Aorta (tissue), 5 donors: ENCODE measurements at regions not wholly inside any gene's neighbourhood (a gene's known extent, or its start where the extent isn't known, plus 50 kb on each side); places are given as distances from the start of the nearest gene placed in this dataset.

Source experiments
- ATAC-seq: fragments of 200-7000 bp; cut with Tn5 transposase; one replicate; pipeline ENCODE4 v1.9.1; 2022; ENCODE audit warnings: moderate library complexity; ENCODE audit not compliant: low FRiP score
- DNase-seq, 2 donors: peaks; one replicate each; pipeline ENCODE4 v3.0.0-alpha.2; 2020
- H3K27ac ChIP-seq, 2 donors: one replicate each; pipeline ENCODE4 v1.5.1; 2013; ENCODE audit warnings: low read length in 2 of 2, mild to moderate bottlenecking in 2 of 2, moderate library complexity in 2 of 2, control low read depth in 1 of 2, inconsistent platforms in 1 of 2, low read depth in 1 of 2
- H3K27me3 ChIP-seq, 2 donors: one replicate each; pipeline ENCODE4 v1.6.1; 2013; ENCODE audit warnings: control low read depth in 1 of 2, low read length in 1 of 2, mild to moderate bottlenecking in 1 of 2, moderate library complexity in 1 of 2; ENCODE audit not compliant: insufficient read depth in 2 of 2, control insufficient read depth in 1 of 2
- H3K36me3 ChIP-seq, 2 donors: one replicate each; pipeline ENCODE4 v1.6.1; 2013; ENCODE audit warnings: control low read depth in 1 of 2, low read length in 1 of 2, mild to moderate bottlenecking in 1 of 2; ENCODE audit not compliant: insufficient read depth in 2 of 2, control insufficient read depth in 1 of 2
- H3K4me1 ChIP-seq, 2 donors: one replicate each; pipeline ENCODE4 v1.6.1; 2013; ENCODE audit warnings: low read length in 2 of 2, control low read depth in 1 of 2, mild to moderate bottlenecking in 1 of 2, moderate library complexity in 1 of 2; ENCODE audit not compliant: insufficient read depth in 2 of 2, control insufficient read depth in 1 of 2
- H3K4me3 ChIP-seq, 2 donors: one replicate each; pipeline ENCODE4 v1.5.1; 2013; ENCODE audit warnings: low read length in 2 of 2, control low read depth in 1 of 2, mild to moderate bottlenecking in 1 of 2
- H3K9me3 ChIP-seq: one replicate; pipeline ENCODE4 v1.6.1; 2013; ENCODE audit warnings: mild to moderate bottlenecking, low read length; ENCODE audit not compliant: control insufficient read depth
- WGBS, 2 donors: extraction: QIAGEN DNeasy Blood & Tissue Kit; methylation state at CpG; one replicate each; pipeline ENCODE4 v1.1.7; 2013; 5-methylcytosine and 5-hydroxymethylcytosine counted together
- intact Hi-C, 2 donors: fragments of 100-400 bp; cut with DNase I; formaldehyde crosslinking; loops; one replicate each; pipeline versions ENCODE4 v1.14.2 to v1.15.0; 2022
- donor health status: healthy with polysubstance abuse.
- donor health status: Bipolar disorder and iron deficiency.
- donor health status: DM: no; HTN: no; CAD: no.
- donor health status: DM: no; HTN: no; CAD: no.
- donor health status: DM: yes; HTN: yes; CAD: no.

DNA sequence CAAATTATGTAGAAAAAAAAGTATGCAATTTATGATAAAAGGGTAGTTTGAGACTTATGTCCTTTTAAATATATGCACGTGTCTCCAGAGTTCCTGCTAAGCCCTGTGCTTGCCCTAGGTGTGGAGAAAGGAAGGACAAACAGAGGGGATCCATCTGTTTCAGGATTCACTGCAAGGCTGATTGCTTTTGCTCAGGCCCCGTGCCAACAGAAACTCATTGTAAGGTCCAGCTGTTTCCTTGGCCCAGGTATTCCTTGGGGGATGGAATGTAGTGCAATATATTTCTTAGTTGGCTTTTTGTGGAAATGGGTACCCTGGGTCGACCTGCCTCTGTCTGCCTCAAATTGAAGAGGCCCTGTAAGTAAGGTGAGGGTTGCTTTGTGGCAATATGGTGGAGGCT lies 268.6 kb upstream of the CLINT1 start:
- ATAC-seq, result no peak
- Histone ChIP-seq H3K9me3 (no peaks in the 10 kb centered on the region), H3K4me1 (no peaks in the 10 kb centered on the region), H3K36me3 (no peaks in the 10 kb centered on the region), H3K27me3 (peaks cover 0 to 3% of the 10 kb centered on the region in 2 donors), H3K4me3 (no peak overlapping the region), H3K27ac (no peak overlapping the region)
- intact Hi-C loops, result no loop called here
- no peak for DNase-seq
- 74 to 81% methylated on average over 3 of the region's 3 CpGs for WGBS, 2 donors

- no peaks in the 10 kb centered on the region for H3K4me1 ChIP-seq
- H3K27me3 ChIP-seq, result no peaks in the 10 kb centered on the region
- ATAC-seq (no peak), DNase-seq (no peak)
- H3K27ac ChIP-seq, result no peak overlapping the region
- H3K9me3 ChIP-seq, result no peaks in the 10 kb centered on the region
- H3K36me3 ChIP-seq, result no peaks in the 10 kb centered on the region
- 80 to 84% methylated on average over 11 of the region's 11 CpGs for WGBS, 2 donors
- intact Hi-C loops, result no loop called here
- no peak overlapping the region for H3K4me3 ChIP-seq
Observed at GRCh38 chr5:158126442-158127405, 267.8 kb upstream of the CLINT1 start.

DNA sequence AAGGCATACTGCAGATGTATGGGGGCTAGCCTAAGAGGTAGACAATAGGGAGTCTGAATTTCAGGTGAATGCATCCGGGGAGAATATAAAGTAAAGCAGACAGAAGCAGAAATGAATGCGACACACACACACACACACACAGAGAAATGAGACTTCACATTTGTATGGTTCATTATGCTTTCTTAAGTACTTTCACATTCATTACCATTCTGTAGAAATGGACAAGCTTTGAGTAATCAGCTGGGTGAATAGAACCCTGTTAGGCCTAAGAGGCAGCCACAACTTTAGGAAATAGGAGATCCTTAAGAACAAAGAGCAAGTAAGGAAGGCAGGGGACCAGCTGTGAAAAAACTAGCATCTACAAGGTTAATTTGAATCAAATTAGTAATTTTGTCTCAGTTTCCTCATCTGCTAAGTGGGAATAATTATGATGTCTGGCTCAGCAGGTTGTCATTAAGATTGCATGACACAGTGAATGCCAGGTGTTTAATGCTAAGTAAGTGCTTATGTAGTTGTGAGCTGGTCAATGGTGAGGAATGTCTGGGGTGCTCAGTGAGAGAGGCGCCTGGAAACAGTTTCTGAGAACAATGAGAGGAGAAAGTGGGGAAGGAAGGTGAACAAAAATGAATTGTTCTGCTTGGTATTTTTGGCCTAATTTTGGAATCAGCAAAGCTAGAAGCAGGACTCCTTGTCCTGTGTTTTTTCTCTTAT lies 265.8 kb upstream of the CLINT1 start:
- no peaks in the 10 kb centered on the region for H3K4me1 ChIP-seq
- H3K27me3 ChIP-seq, result no peaks in the 10 kb centered on the region
- ATAC-seq (no peak), DNase-seq (no peak)
- no peak overlapping the region for H3K4me3 ChIP-seq
- intact Hi-C loops, result no loop called here
- no peaks in the 10 kb centered on the region for H3K9me3 ChIP-seq
- no peaks in the 10 kb centered on the region for H3K36me3 ChIP-seq
- no peak overlapping the region for H3K27ac ChIP-seq
- 94 to 97% methylated on average over 3 of the region's 3 CpGs for WGBS, 2 donors

DNA sequence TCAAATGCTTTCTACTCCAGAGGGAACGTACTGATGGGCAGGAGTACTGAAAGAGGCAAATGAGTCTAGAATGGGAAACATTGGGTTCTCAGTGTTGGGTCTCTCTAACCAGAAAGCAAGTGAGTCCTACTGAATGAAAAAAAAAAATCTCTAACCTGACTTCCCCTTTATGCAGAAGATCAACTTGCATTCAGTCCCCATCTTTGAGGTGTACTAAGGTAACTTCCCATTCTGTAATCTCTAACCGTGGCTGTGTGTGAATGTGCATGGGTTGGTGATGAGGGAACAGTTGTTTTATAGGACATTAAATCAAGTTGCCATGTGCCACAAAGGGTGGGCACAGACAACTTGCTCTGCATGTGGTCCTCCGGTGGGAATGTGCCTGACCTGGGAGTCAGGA lies 264.6 kb upstream of the CLINT1 start:
- intact Hi-C loops, result no loop called here
- ATAC-seq, result no peak
- Histone ChIP-seq H3K9me3 (no peaks in the 10 kb centered on the region), H3K27ac (no peak overlapping the region), H3K36me3 (no peaks in the 10 kb centered on the region), H3K27me3 (no peaks in the 10 kb centered on the region), H3K4me3 (no peak overlapping the region), H3K4me1 (no peaks in the 10 kb centered on the region)
- 95% methylated on average over 3 of the region's 3 CpGs for WGBS, 2 donors
- no peak for DNase-seq

DNA sequence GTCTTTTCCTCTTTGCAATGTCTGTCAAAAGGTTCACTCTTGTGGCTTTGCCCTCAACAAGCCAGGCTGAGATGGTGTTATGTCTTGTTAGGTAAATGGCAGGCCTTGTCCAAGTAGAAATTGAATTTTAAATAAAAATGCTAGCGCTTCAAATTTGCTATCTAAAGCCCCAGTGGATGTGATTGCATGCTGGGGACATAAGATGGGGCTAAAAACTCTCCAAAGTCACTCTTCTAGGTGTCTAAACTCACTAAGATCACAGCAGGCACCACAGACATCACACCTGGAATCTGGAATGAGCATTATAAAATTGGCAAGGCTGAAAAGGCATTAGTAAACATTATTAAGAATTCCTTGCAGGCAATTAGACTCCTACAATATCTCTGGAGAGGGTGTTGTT lies 262.7 kb upstream of the CLINT1 start:
- WGBS, 2 donors, result 95 to 100% methylated on average over 1 of the region's 1 CpG
- no peaks in the 10 kb centered on the region for H3K4me1 ChIP-seq
- DNase-seq (no peak), ATAC-seq (no peak)
- H3K9me3 ChIP-seq, result no peaks in the 10 kb centered on the region
- no peak overlapping the region for H3K27ac ChIP-seq
- H3K36me3 ChIP-seq, result no peaks in the 10 kb centered on the region
- intact Hi-C loops, result no loop called here
- no peaks in the 10 kb centered on the region for H3K27me3 ChIP-seq
- H3K4me3 ChIP-seq, result no peak overlapping the region

DNA sequence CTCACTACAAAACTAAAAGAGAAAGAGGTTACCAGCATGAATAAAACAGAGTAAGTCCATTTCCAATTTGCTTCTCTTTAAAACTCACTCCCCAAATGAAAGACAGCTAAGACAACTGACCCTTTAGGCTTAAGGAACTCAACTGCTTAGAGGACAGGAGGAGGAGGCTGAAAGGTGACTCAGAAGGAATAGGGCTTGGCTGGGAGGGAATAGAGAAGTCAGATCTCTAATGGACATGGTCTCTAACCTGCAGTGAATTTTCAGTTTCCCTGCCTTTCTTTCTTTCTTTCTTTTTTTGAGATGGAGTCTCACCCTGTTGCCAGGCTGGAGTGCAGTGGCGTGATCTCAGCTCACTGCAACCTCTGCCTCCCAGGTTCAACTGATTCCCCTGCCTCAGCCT lies 261.8 kb upstream of the CLINT1 start:
- Histone ChIP-seq H3K27me3 (no peaks in the 10 kb centered on the region), H3K36me3 (no peaks in the 10 kb centered on the region), H3K9me3 (no peaks in the 10 kb centered on the region), H3K4me1 (no peaks in the 10 kb centered on the region), H3K27ac (no peak overlapping the region), H3K4me3 (no peak overlapping the region)
- ATAC-seq, result no peak
- WGBS, 2 donors, result 92 to 94% methylated on average over 1 of the region's 1 CpG
- intact Hi-C loops, result no loop called here
- DNase-seq, result no peak

DNA sequence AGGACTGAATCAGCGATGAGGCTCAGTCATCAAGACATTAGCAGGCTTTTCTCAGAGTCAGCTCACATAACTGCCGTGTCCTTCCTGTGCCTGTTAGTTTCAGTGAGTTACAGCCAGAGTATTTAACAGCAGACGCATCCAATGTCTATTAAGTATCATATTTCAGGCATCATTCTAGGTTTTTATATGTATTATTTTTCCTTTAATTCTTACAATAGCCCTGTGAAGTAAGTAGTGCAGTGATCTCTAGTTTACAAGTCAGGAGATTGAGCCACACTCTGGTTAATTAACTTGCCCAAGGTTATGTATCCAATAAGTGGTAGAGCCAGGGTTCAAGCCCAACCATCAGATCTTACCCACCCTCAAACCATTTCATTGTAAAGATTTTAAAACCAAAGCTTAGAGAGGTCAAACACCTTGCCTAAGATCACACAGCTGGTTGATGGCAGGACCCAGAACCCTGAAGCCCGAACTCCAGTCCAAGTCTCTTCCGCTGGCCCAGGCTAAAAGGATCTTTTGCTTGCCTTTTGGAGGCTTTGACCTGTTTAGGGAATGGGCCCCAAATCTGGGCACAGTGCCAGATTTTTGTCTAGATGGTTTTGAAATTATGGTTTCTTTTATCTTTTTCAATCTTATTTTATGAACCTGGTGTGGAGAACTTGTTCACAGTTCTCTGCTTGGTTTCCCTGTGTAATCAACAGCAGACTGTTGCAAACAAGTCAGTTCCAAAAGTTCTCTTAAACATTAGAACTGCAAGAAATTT lies 261.2 kb upstream of the CLINT1 start:
- Histone ChIP-seq H3K9me3 (no peaks in the 10 kb centered on the region), H3K27ac (no peak overlapping the region), H3K27me3 (no peaks in the 10 kb centered on the region), H3K4me3 (no peak overlapping the region), H3K36me3 (no peaks in the 10 kb centered on the region), H3K4me1 (no peaks in the 10 kb centered on the region)
- intact Hi-C loops, result no loop called here
- ATAC-seq (no peak), DNase-seq (no peak)
- WGBS, 2 donors, result 76 to 83% methylated on average over 5 of the region's 5 CpGs

- ATAC-seq (no peak), DNase-seq (no peak)
- no peaks in the 10 kb centered on the region for H3K4me1 ChIP-seq
- H3K27ac ChIP-seq, result no peak overlapping the region
- H3K9me3 ChIP-seq, result no peaks in the 10 kb centered on the region
- H3K36me3 ChIP-seq, result no peaks in the 10 kb centered on the region
- intact Hi-C loops, result no loop called here
- H3K4me3 ChIP-seq, result no peak overlapping the region
- no peaks in the 10 kb centered on the region for H3K27me3 ChIP-seq
- WGBS, 2 donors, result 87 to 88% methylated on average over 6 of the region's 6 CpGs
Observed at GRCh38 chr5:158117467-158118160, 258.7 kb upstream of the CLINT1 start.
